ENCODE measurements at regions not wholly inside any gene's neighbourhood (a gene's known extent, or its start where the extent isn't known, plus 50 kb on each side); places are given as distances from the start of the nearest gene placed in this dataset.

DNA sequence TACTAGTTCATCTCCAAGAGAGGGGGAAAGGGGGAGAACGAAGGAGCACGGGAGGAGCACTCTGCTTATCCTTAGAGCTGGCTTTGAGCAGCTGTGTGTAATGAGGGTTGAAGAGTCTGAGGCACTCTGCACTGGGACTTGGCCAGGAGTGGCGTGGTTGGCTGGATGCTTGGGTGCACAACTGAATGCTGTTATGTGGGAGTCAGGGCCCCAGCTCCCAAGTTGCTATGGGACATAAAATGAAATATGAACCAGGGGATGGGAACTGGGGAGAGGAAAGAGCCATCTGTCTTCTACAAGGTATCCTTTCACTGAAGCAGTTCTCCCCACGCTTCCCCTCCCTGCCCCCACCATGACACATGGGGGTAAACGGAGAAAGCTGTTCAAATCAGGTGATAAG is 105.9 kb upstream of the ANKFN1 start:
- no peak for DNase-seq (ENCODE audit: low read depth, low spot score)

DNA sequence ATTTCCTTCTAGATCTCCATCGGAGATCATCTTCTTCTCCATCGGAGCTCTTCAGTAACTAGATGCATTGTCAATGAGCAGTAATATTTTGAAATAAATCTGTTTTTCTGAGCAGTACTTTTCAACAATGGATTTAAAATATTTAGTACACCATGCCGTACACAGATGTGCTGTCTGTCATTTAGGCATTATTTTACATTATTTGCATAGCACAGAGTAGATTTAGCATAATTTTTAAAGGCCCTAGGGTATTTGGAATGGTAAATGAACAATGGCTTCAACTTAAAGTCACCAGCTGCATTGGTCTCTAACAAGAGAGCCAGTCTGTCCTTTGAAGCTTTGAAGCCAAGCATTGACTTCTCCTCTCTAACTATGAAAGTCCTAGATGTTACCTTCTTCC is 95.4 kb upstream of the ANKFN1 start:
- no peak for DNase-seq (ENCODE audit: low read depth, low spot score)
- no peak overlapping the region for H3K4me3 ChIP-seq (ENCODE audit: low read length)

More for the DNA sequence above, 105.9 kb upstream of the ANKFN1 start:
- H3K4me3 ChIP-seq (ENCODE audit: low read length): no peak overlapping the region

DNA sequence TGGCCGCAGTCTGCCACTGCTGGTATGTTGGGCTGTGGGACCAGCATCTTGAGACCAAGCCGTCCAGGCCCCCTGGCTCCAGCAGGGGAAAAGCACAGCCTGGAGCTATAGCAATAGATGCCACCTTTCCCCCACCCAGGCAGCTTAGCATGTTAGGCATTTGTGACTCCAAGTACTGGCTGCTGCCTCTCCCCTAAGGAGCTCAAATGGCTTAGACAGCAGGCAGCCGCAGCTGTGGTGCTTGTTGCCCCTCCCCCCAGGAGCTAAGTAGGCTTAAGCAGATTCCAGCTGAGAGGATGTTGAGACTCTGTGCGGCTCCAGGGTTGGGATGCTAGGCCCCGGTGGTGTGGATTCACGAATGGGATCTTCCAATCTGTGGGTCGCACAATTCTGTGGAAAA is 88.8 kb upstream of the ANKFN1 start:
- H3K4me3 ChIP-seq (ENCODE audit: low read length): no peak overlapping the region
- no peak for DNase-seq (ENCODE audit: low read depth, low spot score)

DNA sequence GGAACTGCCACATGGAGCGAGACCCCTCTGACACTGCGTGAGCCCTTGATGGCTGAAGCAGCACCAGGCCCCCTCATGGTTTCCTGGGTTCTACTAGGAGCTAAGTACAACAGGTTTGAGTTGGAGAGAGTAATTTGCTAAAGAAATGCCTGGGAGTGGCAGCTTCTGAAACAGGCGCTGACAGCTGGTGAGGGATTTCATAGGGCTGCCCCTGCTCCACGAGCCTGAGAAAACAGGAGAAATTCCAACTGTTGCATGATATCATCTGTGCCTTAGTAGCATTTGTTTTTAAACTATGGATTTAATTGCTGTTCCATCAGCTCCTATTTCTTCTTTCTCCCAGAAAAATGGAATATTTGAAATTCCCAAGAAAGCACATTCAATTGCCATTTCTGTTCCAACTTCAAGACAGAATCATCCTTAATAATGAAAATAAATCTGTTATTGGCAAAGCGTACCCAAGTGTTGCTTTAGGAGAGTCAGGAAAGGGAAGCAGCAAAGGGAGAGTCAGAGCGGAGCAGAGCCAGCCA is 78.8 kb upstream of the ANKFN1 start:
- DNase-seq (ENCODE audit: low read depth, low spot score): no peak
- no peak overlapping the region for H3K4me3 ChIP-seq (ENCODE audit: low read length)

DNA sequence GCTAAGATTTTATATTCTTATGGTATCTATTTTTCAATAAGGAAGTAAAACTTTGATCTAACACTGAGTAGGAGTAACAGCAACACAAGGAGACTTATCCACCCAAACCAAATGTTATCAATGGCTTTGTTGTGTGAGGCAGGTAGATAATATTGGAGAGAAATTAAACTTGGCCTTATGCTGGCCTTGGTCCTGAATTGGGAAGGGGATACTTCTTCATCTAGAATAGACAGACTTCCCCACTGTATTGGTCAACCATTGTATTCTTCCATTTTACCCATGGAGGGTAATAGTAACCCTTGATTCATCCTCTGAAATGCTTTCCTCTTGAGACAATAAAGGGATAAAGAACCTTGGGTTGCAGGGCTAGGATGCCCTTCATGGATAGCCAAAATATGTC is 76.3 kb upstream of the ANKFN1 start:
- no peak overlapping the region for H3K4me3 ChIP-seq (ENCODE audit: low read length)
- no peak for DNase-seq (ENCODE audit: low read depth, low spot score)

DNA sequence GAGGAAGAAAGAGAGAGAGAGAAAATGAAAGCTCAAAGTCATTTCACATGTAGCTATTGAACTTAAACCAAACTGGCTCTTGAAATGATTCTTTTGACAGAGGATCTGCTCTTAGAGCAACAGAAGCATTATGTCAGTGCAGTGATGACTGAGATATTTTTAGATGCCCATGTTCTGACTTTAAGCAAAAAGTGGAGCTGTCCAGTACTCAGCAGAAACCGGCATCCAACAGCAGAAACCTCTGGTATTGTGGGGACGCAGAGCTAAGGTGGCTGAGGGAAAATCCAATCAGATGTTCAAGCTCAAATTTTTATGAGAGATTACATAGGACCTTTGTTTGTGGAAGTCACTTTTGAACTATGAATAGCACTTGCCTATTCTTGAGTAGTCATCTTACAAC is 69.8 kb upstream of the ANKFN1 start:
- no peak for DNase-seq (ENCODE audit: low read depth, low spot score)
- H3K4me3 ChIP-seq (ENCODE audit: low read length): no peak overlapping the region

DNA sequence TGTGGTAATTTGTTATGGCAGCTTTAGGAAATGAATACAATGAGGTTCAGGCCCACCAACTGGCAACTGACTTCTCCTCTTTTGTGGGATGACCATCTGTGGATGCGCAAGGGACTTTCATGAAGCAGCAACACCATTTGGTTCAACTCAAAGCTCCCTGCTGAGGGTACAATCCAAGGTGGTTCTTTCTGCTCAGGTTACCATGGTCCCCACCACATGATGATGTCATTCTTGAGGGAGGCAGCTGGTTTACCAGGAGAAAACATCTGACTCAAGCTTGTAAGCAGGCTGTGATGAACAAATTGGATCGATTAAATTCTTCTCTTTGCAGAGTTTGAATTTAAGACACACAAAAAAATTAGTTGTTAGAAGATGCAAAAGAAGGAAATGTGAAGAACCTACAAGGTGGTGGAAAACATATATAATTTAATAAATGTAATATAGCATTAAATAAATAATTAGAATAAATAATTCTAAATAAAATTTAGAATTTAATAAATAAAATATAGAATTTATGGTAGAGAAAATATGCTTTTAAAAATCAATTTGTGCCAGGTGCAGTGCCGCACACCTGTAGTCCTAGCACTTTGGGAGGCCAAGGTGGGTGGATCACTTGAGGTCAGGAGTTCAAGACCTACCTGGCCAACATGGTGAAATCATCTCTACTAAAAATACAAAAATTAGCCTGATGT is 67.6 kb upstream of the ANKFN1 start:
- H3K4me3 ChIP-seq (ENCODE audit: low read length): no peak overlapping the region
- peak; percentile 51 for DNase-seq (ENCODE audit: low read depth, low spot score)

DNA sequence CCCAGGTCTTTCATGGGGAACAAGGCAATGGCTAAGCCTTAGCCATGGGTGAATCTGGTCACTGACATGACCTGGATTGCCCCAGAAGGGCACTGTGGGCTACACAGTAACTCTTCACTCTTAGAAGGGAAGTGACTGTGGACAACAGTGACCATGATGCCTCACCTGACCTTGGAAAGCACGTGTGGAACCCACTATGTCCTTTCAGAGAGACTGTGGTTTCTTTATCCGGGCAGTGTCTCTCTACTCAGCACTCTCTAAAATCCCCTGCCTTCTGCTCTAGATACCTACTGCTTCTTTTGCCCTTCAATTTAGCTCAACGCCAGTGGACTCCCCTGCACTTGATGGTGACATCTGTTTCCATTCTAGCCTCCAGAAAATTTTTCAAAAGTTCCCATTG is 66.1 kb upstream of the ANKFN1 start:
- DNase-seq (ENCODE audit: low read depth, low spot score): no peak
- H3K4me3 ChIP-seq (ENCODE audit: low read length): no peak overlapping the region

DNA sequence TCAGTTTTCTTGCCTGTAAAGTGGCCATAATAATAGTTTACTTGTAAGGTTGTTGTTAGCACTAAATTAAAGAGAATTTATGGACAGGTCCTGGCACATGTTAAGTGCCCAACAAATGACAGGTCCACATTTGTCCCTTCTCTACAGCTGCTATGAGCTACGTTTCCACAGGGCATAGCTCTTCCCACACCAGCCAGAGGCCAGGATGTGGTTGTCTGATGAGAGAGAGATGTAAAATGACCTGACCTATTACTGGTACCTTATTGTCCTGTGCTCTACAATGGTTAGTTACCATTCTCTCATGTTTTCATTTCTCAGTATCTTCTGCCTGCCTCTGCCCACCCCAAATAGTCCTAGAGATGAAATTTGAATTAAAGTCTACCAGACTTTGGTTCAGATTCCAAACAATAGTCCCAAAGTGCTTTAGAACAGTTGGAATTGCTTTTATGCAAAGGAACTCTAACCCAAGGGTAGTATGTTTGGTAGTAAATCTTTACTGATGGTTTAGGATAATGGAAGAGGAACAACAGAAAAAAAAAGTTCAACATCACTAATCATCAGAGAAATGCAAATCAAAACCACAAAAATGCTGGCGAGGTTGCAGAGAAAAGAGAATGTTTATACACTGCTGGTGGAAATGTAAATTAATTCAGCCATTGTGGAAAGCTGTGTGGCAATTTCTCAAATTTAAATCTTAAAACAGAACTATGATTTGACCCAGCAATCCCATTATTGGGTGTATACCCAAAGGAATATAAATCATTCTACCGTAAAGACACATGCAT is 57.1 kb upstream of the ANKFN1 start:
- DNase-seq (ENCODE audit: low read depth, low spot score): no peak
- H3K4me3 ChIP-seq (ENCODE audit: low read length): no peak overlapping the region

DNA sequence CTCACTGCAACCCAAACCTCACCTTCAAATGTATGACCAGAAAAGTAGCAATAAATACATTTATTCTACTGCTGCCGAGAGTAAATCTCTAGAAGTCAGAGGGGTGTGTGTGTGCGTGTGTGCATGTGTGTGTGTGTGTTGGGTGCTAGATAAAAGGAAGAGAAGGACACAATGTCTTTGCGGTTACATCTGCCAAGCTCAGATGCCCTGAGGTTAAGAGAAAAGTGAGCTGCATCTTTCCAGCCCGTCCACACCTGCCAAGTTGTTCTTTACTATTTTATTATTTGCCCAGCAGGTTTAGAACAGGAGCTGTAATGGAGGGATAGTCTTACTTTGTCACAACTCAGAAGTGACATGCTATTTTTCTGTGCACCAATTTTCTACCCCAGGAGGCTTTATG is 54.5 kb upstream of the ANKFN1 start:
- H3K4me3 ChIP-seq (ENCODE audit: low read length): no peak overlapping the region
- DNase-seq (ENCODE audit: low read depth, low spot score): peak; percentile 58

DNA sequence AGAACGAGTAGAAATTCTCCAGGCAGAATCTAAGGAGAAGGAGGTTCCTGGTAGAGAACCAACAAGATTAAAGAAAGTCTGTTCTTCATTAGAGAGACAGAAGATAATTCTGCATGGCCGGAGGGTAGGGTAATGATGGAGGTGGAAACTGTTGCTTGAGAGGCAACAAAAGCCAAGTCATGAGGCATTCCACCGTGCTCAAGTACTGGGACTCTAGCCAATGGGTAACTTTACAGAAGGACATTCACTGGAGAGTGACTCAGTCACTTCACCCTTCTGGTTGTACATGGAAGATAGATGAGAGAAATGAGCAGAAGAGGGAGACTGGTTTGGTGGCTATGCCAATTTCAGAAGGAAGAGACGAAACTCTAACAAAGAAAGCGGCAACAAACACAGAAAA is 53.6 kb upstream of the ANKFN1 start:
- H3K4me3 ChIP-seq (ENCODE audit: low read length): no peak overlapping the region
- no peak for DNase-seq (ENCODE audit: low read depth, low spot score)

All from Jurkat, Clone E6-1 (cell line).